GM23338 (cell line): ENCODE measurements at regions not wholly inside any gene's neighbourhood (a gene's known extent, or its start where the extent isn't known, plus 50 kb on each side); places are given as distances from the start of the nearest gene placed in this dataset.

ENCODE experiments used
- ATAC-seq: fragments of 200-7000 bp; cut with Tn5 transposase; 3 replicates; pipeline ENCODE4 v1.9.1; 2020
- DNase-seq: peaks from one replicate; pipeline ENCODE4 v3.0.0-alpha.2; 2015; ENCODE audit warnings: low spot score
- H2AFZ ChIP-seq: fragments of 200-600 bp; sonication (generic); 2 replicates; pipeline ENCODE4 v1.8.0; 2016; ENCODE audit warnings: antibody characterized with exemption, mild to moderate bottlenecking, moderate library complexity
- H3F3A ChIP-seq: fragments of 200-600 bp; sonication (generic); replicated peaks from 2 replicates; pipeline ENCODE4 v1.8.0; 2017; ENCODE audit warnings: antibody characterized with exemption, mixed run types, low read depth
- H3K27ac ChIP-seq: fragments of 200-600 bp; sonication (generic); 2 replicates; pipeline ENCODE4 v1.6.1; 2016; ENCODE audit warnings: low read depth
- H3K27me3 ChIP-seq: fragments of 200-600 bp; sonication (generic); 2 replicates; pipeline ENCODE4 v1.8.0; 2016; ENCODE audit warnings: mild to moderate bottlenecking, mixed run types, moderate library complexity; ENCODE audit not compliant: insufficient read depth
- H3K36me3 ChIP-seq: fragments of 200-600 bp; sonication (generic); 2 replicates; pipeline ENCODE4 v1.8.0; 2016; ENCODE audit warnings: mild to moderate bottlenecking; ENCODE audit not compliant: insufficient read depth
- H3K4me1 ChIP-seq: fragments of 200-600 bp; sonication (generic); 2 replicates; pipeline ENCODE4 v1.8.0; 2016; ENCODE audit warnings: mild to moderate bottlenecking, moderate library complexity; ENCODE audit not compliant: insufficient read depth
- H3K4me2 ChIP-seq: fragments of 200-600 bp; sonication (generic); 2 replicates; pipeline ENCODE4 v1.7.1; 2017; ENCODE audit warnings: mixed run types
- H3K4me3 ChIP-seq: fragments of 200-600 bp; sonication (generic); 2 replicates; pipeline ENCODE4 v1.6.1; 2016; ENCODE audit warnings: mixed run types
- H3K79me2 ChIP-seq: fragments of 200-600 bp; sonication (generic); replicated peaks from 2 replicates; pipeline ENCODE4 v1.8.0; 2017; ENCODE audit warnings: mild to moderate bottlenecking; ENCODE audit not compliant: insufficient read depth
- H3K9me2 ChIP-seq: fragments of 200-600 bp; sonication (generic); 2 replicates; pipeline ENCODE4 v1.8.0; 2017; ENCODE audit not compliant: insufficient read depth
- H4K20me1 ChIP-seq: fragments of 200-600 bp; sonication (generic); replicated peaks from 2 replicates; pipeline ENCODE4 v1.8.0; 2017; ENCODE audit warnings: mild to moderate bottlenecking; ENCODE audit not compliant: insufficient read depth
- H3K27ac Mint-ChIP-seq: 2 replicates; pipeline ENCODE4 v1.8.0; 2020; ENCODE audit warnings: inconsistent platforms, mild to moderate bottlenecking, moderate library complexity, mixed read lengths
- H3K27me3 Mint-ChIP-seq: 3 replicates; pipeline ENCODE4 v1.8.0; 2022; ENCODE audit warnings: low read depth, mild to moderate bottlenecking, moderate library complexity, mixed read lengths, inconsistent platforms; ENCODE audit not compliant: insufficient read depth, poor library complexity
- H3K36me3 Mint-ChIP-seq: 3 replicates; pipeline ENCODE4 v1.8.0; 2021; ENCODE audit warnings: low read depth, mild to moderate bottlenecking, inconsistent platforms, moderate library complexity, mixed read lengths
- H3K4me1 Mint-ChIP-seq: 3 replicates; pipeline ENCODE4 v1.8.0; 2020; ENCODE audit warnings: mild to moderate bottlenecking, inconsistent platforms, mixed read lengths
- H3K4me3 Mint-ChIP-seq: 3 replicates; pipeline ENCODE4 v1.8.0; 2021; ENCODE audit warnings: moderate library complexity, mild to moderate bottlenecking, inconsistent platforms, mixed read lengths
- H3K9me3 Mint-ChIP-seq: 3 replicates; pipeline ENCODE4 v1.8.0; 2020; ENCODE audit warnings: moderate library complexity, mild to moderate bottlenecking, inconsistent platforms, mixed read lengths
- CREB1 ChIP-seq: fragments of 250-450 bp; sonication (Bioruptor Pico); IDR thresholded peaks from 2 replicates; pipeline ENCODE4 v1.5.0; 2020; ENCODE audit warnings: low read depth, mild to moderate bottlenecking, moderate library complexity
- CTCF ChIP-seq, 2 experiments: fragments of 200-600 bp in 1 of 2; sonication (generic) in 1 of 2; conservative IDR thresholded peaks; 2 replicates each; pipeline versions ENCODE4 v1.5.1 to v1.6.1; 2016 to 2017; ENCODE audit warnings: antibody characterized with exemption in 2 of 2, low read depth in 2 of 2, mild to moderate bottlenecking in 2 of 2, moderate library complexity in 1 of 2
- ETS1 ChIP-seq: IDR thresholded peaks from 2 replicates; pipeline ENCODE4 v1.6.1; 2016; ENCODE audit warnings: antibody characterized with exemption
- EZH2 ChIP-seq: fragments of 200-600 bp; sonication (generic); IDR thresholded peaks from one replicate; pipeline ENCODE4 v1.8.0; 2017; ENCODE audit warnings: antibody characterized with exemption, mild to moderate bottlenecking, low read depth; ENCODE audit not compliant: unreplicated experiment
- NANOG ChIP-seq: IDR thresholded peaks from 2 replicates; pipeline ENCODE4 v1.6.1; 2016; ENCODE audit warnings: antibody characterized with exemption, borderline replicate concordance
- POLR2AphosphoS5 ChIP-seq: IDR thresholded peaks from 2 replicates; pipeline ENCODE4 v1.6.1; 2016; ENCODE audit warnings: antibody characterized with exemption, low read depth
- REST ChIP-seq: IDR thresholded peaks from one replicate; pipeline ENCODE4 v1.6.1; 2018; ENCODE audit warnings: antibody characterized with exemption; ENCODE audit not compliant: unreplicated experiment
- STAT1 ChIP-seq: IDR thresholded peaks from one replicate; pipeline ENCODE4 v1.6.1; 2016; ENCODE audit warnings: antibody characterized with exemption; ENCODE audit not compliant: unreplicated experiment
- ZNF331 ChIP-seq: fragments of 250-450 bp; sonication (Bioruptor Pico); IDR thresholded peaks from 2 replicates; pipeline ENCODE4 v1.5.0; 2020; ENCODE audit warnings: low read depth, mild to moderate bottlenecking, moderate library complexity
- ZNF462 ChIP-seq: fragments of 250-450 bp; sonication (Bioruptor Pico); IDR thresholded peaks from 2 replicates; pipeline ENCODE4 v1.5.0; 2020; ENCODE audit warnings: mild to moderate bottlenecking, moderate library complexity

GRCh38 chr4:178185517-178185916, 743.3 kb upstream of the AGA start (continued):
- TF ChIP-seq ETS1 (no peak), ZNF462 (CRISPR knock-in tag) (no peak), EZH2 (no peak)

GRCh38 chr4:178192611-178193010, 750.4 kb upstream of the AGA start:
- no peak for ATAC-seq
- no peaks in the 10 kb centered on the region for H3K27me3 Mint-ChIP-seq
- H3K27ac ChIP-seq = no peak overlapping the region
- TF ChIP-seq CREB1 (CRISPR knock-in tag) = no peak
- no peak for TF ChIP-seq ETS1
- no peak for TF ChIP-seq ZNF331 (CRISPR knock-in tag)
- TF ChIP-seq EZH2 = no peak
- no peak for TF ChIP-seq REST
- TF ChIP-seq POLR2AphosphoS5 = no peak
- no peak for TF ChIP-seq CTCF (conservative IDR thresholded peaks at IDR 0.05; ENCODE audit: low read depth in 2 of 2)
- TF ChIP-seq NANOG = no peak
- no peak for TF ChIP-seq STAT1

More at GRCh38 chr4:178192611-178193010, 750.4 kb upstream of the AGA start:
- H3F3A ChIP-seq = no peaks in the 10 kb centered on the region
- H3K4me3 ChIP-seq = no peak overlapping the region
- DNase-seq = no peak
- Mint-ChIP-seq H3K9me3 (peaks cover 7% of the 10 kb centered on the region; the same call in 2 of the 3 replicates), H3K4me1 (no peaks in the 10 kb centered on the region), H3K27ac (no peak overlapping the region), H3K4me3 (no peak overlapping the region), H3K36me3 (no peaks in the 10 kb centered on the region)
- H3K4me2 ChIP-seq = no peak overlapping the region
- no peaks in the 10 kb centered on the region for H3K4me1 ChIP-seq
- no peaks in the 10 kb centered on the region for H3K27me3 ChIP-seq
- no peaks in the 10 kb centered on the region for H3K79me2 ChIP-seq
- H3K9me2 ChIP-seq = no peaks in the 10 kb centered on the region
- H3K36me3 ChIP-seq = no peaks in the 10 kb centered on the region
- H4K20me1 ChIP-seq = no peaks in the 10 kb centered on the region
- no peak overlapping the region for H2AFZ ChIP-seq
